Suprapubic skin (tissue), 4 donors: ENCODE measurements at regions not wholly inside any gene's neighbourhood (a gene's known extent, or its start where the extent isn't known, plus 50 kb on each side); places are given as distances from the start of the nearest gene placed in this dataset.
"Not testable (repeated sequence)": the region's sequence is repeated elsewhere in the genome, so short reads cannot be mapped to it uniquely, and the experiment has no call there.

Source experiments
- DNase-seq, 2 donors: peaks; one replicate each; pipeline ENCODE4 v3.0.0-alpha.2; 2019; ENCODE audit warnings: low spot score in 2 of 2
- H3K27ac ChIP-seq: fragments of 200-600 bp; sonication (generic); one replicate; pipeline ENCODE4 v1.5.1; 2019
- H3K27me3 ChIP-seq: fragments of 200-600 bp; sonication (generic); one replicate; pipeline ENCODE4 v1.5.1; 2019
- H3K36me3 ChIP-seq: fragments of 200-600 bp; sonication (generic); one replicate; pipeline ENCODE4 v1.5.1; 2019
- H3K4me1 ChIP-seq: fragments of 200-600 bp; sonication (generic); one replicate; pipeline ENCODE4 v1.5.1; 2019
- H3K4me3 ChIP-seq: fragments of 200-600 bp; sonication (generic); one replicate; pipeline ENCODE4 v1.5.1; 2019; ENCODE audit warnings: mild to moderate bottlenecking
- H3K9me3 ChIP-seq: fragments of 200-600 bp; sonication (generic); one replicate; pipeline ENCODE4 v1.5.1; 2019
- CTCF ChIP-seq, 2 donors: fragments of 200-600 bp in 1 of 2; fragments of 450-650 bp in 1 of 2; sonication (generic) in 1 of 2; IDR thresholded peaks; one replicate each; pipeline ENCODE4 v1.5.1; 2016 to 2019; ENCODE audit warnings: antibody characterized with exemption in 2 of 2, mild to moderate bottlenecking in 1 of 2, moderate library complexity in 1 of 2
- EP300 ChIP-seq: sonication (generic); formaldehyde crosslinking; IDR thresholded peaks from one replicate; pipeline ENCODE4 v1.6.1; 2017; ENCODE audit warnings: antibody characterized with exemption
- POLR2A ChIP-seq, 2 donors: fragments of 450-650 bp; IDR thresholded peaks; one replicate each; pipeline ENCODE4 v1.6.1; 2017; ENCODE audit warnings: antibody characterized with exemption in 2 of 2, mild to moderate bottlenecking in 2 of 2, moderate library complexity in 2 of 2
- POLR2AphosphoS5 ChIP-seq, 3 donors: sonication (generic); formaldehyde crosslinking; IDR thresholded peaks; one replicate each; pipeline ENCODE4 v1.6.1; 2017; ENCODE audit warnings: antibody characterized with exemption in 3 of 3
- WGBS: methylation state at CpG from one replicate; pipeline ENCODE4 v1.1.5; 2018; 5-methylcytosine and 5-hydroxymethylcytosine counted together

- no peak for TF ChIP-seq POLR2AphosphoS5 (IDR thresholded peaks at IDR 0.05)
- no peak for TF ChIP-seq POLR2A (IDR thresholded peaks at IDR 0.05)
- no peak for TF ChIP-seq EP300
- no peak for TF ChIP-seq CTCF (IDR thresholded peaks at IDR 0.05)
- no peaks in the 10 kb centered on the region for H3K36me3 ChIP-seq
- 72% methylated on average over 3 of the region's 4 CpGs for WGBS
- no peaks in the 10 kb centered on the region for H3K4me1 ChIP-seq
- H3K9me3 ChIP-seq: no peaks in the 10 kb centered on the region
- H3K27ac ChIP-seq: no peak overlapping the region
- no peak overlapping the region for H3K4me3 ChIP-seq
- H3K27me3 ChIP-seq: no peaks in the 10 kb centered on the region
- no peak for DNase-seq
These were observed 63.0 kb upstream of the TAMM41 start for GRCh38 chr3:11909726-11910125.

- not testable (repeated sequence) for H3K27ac ChIP-seq, H3K9me3 ChIP-seq, H3K4me1 ChIP-seq, H3K27me3 ChIP-seq, H3K36me3 ChIP-seq, H3K4me3 ChIP-seq, DNase-seq
- WGBS: 86% methylated on average over 4 of the region's 5 CpGs
These were observed 63.7 kb upstream of the TAMM41 start for GRCh38 chr3:11910216-11910930.

- Histone ChIP-seq H3K27ac (no peak overlapping the region), H3K9me3 (no peaks in the 10 kb centered on the region), H3K36me3 (no peaks in the 10 kb centered on the region), H3K4me1 (no peaks in the 10 kb centered on the region), H3K4me3 (no peak overlapping the region), H3K27me3 (no peaks in the 10 kb centered on the region)
- TF ChIP-seq CTCF (IDR thresholded peaks at IDR 0.05) (no peak), POLR2AphosphoS5 (IDR thresholded peaks at IDR 0.05) (no peak), POLR2A (IDR thresholded peaks at IDR 0.05) (no peak), EP300 (no peak)
- WGBS: 79% methylated on average over 10 of the region's 20 CpGs
- no peak for DNase-seq
These were observed 64.4 kb upstream of the TAMM41 start for GRCh38 chr3:11910971-11911531.

GRCh38 chr3:11911887-11912286 lies 65.2 kb upstream of the TAMM41 start:
- not testable (repeated sequence) for H3K9me3 ChIP-seq, H3K4me3 ChIP-seq, H3K36me3 ChIP-seq, H3K4me1 ChIP-seq, H3K27me3 ChIP-seq, DNase-seq, H3K27ac ChIP-seq
- 83% methylated on average over 5 of the region's 10 CpGs for WGBS

GRCh38 chr3:11913316-11913715 lies 66.6 kb upstream of the TAMM41 start:
- 83% methylated on average over 14 of the region's 14 CpGs for WGBS
- DNase-seq: no peak
- Histone ChIP-seq H3K4me1 (no peaks in the 10 kb centered on the region), H3K27me3 (no peaks in the 10 kb centered on the region), H3K4me3 (no peak overlapping the region), H3K36me3 (no peaks in the 10 kb centered on the region), H3K9me3 (no peaks in the 10 kb centered on the region), H3K27ac (no peak overlapping the region)
- no peak for TF ChIP-seq POLR2AphosphoS5 (IDR thresholded peaks at IDR 0.05)
- TF ChIP-seq EP300: no peak
- no peak for TF ChIP-seq CTCF (IDR thresholded peaks at IDR 0.05)
- TF ChIP-seq POLR2A (IDR thresholded peaks at IDR 0.05): no peak

- Histone ChIP-seq H3K9me3 (no peaks in the 10 kb centered on the region), H3K27ac (no peak overlapping the region), H3K36me3 (no peaks in the 10 kb centered on the region), H3K4me3 (no peak overlapping the region), H3K4me1 (no peaks in the 10 kb centered on the region), H3K27me3 (no peaks in the 10 kb centered on the region)
- no peak for TF ChIP-seq EP300
- no peak for TF ChIP-seq POLR2A (IDR thresholded peaks at IDR 0.05)
- no peak for TF ChIP-seq CTCF (IDR thresholded peaks at IDR 0.05)
- TF ChIP-seq POLR2AphosphoS5 (IDR thresholded peaks at IDR 0.05): no peak
- DNase-seq: no peak
- 81% methylated on average over 9 of the region's 9 CpGs for WGBS
These were observed 67.4 kb upstream of the TAMM41 start for GRCh38 chr3:11914041-11914440.
